ENCODE measurements at regions not wholly inside any gene's neighbourhood (a gene's known extent, or its start where the extent isn't known, plus 50 kb on each side); places are given as distances from the start of the nearest gene placed in this dataset.

GRCh38 chr4:23169608-23170311 lies 477.0 kb downstream of the GBA3 start:
- Histone ChIP-seq H3K27me3 (no peaks in the 10 kb centered on the region), H3K36me3 (no peaks in the 10 kb centered on the region), H3K4me1 (no peaks in the 10 kb centered on the region), H3K9me3 (no peaks in the 10 kb centered on the region), H3K27ac (no peak overlapping the region), H3K4me3 (no peak overlapping the region)
- ATAC-seq (no peak), DNase-seq (no peak)
- 58% methylated on average over 6 of the region's 6 CpGs for WGBS (ENCODE audit: insufficient coverage, low coverage, low lambda C conversion rate, missing lambda C conversion rate)
- TF ChIP-seq POLR2A (IDR thresholded peaks at IDR 0.05) (no peak), CTCF (IDR thresholded peaks at IDR 0.05) (no peak)
- intact Hi-C loops (cut with DNase I) = no loop called here

- ATAC-seq (no peak), DNase-seq (no peak)
- no peaks in the 10 kb centered on the region for H3K4me1 ChIP-seq
- H3K4me3 ChIP-seq = no peak overlapping the region
- intact Hi-C loops (cut with DNase I) = no loop called here
- no peak overlapping the region for H3K27ac ChIP-seq
- 38% methylated on average over 1 of the region's 1 CpG for WGBS (ENCODE audit: insufficient coverage, low coverage, low lambda C conversion rate, missing lambda C conversion rate)
- no peaks in the 10 kb centered on the region for H3K9me3 ChIP-seq
- no peak for TF ChIP-seq CTCF (IDR thresholded peaks at IDR 0.05)
- no peak for TF ChIP-seq POLR2A (IDR thresholded peaks at IDR 0.05)
- no peaks in the 10 kb centered on the region for H3K36me3 ChIP-seq
- H3K27me3 ChIP-seq = no peaks in the 10 kb centered on the region
Observed at GRCh38 chr4:23166919-23167318, 474.2 kb downstream of the GBA3 start.

GRCh38 chr4:23166407-23166806 lies 473.7 kb downstream of the GBA3 start:
- no peaks in the 10 kb centered on the region for H3K9me3 ChIP-seq
- H3K27me3 ChIP-seq = no peaks in the 10 kb centered on the region
- no peaks in the 10 kb centered on the region for H3K4me1 ChIP-seq
- intact Hi-C loops (cut with DNase I) = no loop called here
- TF ChIP-seq POLR2A (IDR thresholded peaks at IDR 0.05) (no peak), CTCF (IDR thresholded peaks at IDR 0.05) (no peak)
- H3K4me3 ChIP-seq = no peak overlapping the region
- DNase-seq = no peak
- H3K27ac ChIP-seq = no peak overlapping the region
- 91% methylated on average over 5 of the region's 5 CpGs for WGBS (ENCODE audit: insufficient coverage, low coverage, low lambda C conversion rate, missing lambda C conversion rate)
- H3K36me3 ChIP-seq = no peaks in the 10 kb centered on the region
- no peak for ATAC-seq

- 100% methylated on average over 1 of the region's 1 CpG for WGBS (ENCODE audit: insufficient coverage, low coverage, low lambda C conversion rate, missing lambda C conversion rate)
- no peak for ATAC-seq
Observed at GRCh38 chr4:23165669-23166068, 472.9 kb downstream of the GBA3 start.

More at GRCh38 chr4:23165669-23166068, 472.9 kb downstream of the GBA3 start:
- DNase-seq = no peak
- H3K36me3 ChIP-seq = no peaks in the 10 kb centered on the region
- H3K27me3 ChIP-seq = no peaks in the 10 kb centered on the region
- intact Hi-C loops (cut with DNase I) = no loop called here
- H3K9me3 ChIP-seq = no peaks in the 10 kb centered on the region
- H3K4me3 ChIP-seq = no peak overlapping the region
- H3K27ac ChIP-seq = no peak overlapping the region
- TF ChIP-seq POLR2A (IDR thresholded peaks at IDR 0.05) (no peak), CTCF (IDR thresholded peaks at IDR 0.05) (no peak)
- no peaks in the 10 kb centered on the region for H3K4me1 ChIP-seq
